ENCODE measurements at regions not wholly inside any gene's neighbourhood (a gene's known extent, or its start where the extent isn't known, plus 50 kb on each side); places are given as distances from the start of the nearest gene placed in this dataset.

DNA sequence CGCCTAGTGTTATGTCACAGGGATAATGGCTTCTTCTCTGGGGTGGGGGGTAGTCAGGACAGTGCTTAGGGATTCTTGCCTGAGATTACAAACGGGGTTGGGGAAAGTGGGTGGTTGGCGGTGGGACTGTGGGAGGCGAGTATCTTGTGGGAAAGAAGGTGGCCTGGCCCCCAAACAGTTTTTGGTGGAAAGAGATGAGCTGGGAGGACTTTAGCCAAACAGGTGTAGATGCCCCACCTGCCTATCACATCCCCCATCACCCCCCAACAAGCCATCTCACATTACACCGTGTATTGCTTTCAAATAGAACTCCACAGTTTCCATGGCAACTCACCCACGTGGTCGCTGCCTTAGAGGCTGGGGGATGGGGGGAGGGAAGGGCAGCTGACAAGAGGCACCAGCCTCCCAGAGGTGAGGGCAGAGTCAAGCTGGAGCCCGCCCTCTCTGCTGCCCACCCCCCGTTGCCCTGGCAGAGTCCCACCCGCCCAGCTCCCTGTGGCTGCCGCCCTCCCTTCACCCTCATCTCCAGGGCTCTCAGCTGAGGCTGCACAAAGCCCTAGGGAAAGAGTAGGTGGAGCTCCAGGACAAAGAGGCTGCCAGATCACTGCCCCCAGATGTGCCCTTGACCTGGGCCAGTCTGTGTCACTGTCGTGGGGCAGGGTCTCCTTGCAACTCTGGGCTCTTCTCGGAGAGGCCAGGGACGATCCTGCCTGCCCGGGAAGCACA lies 98.3 kb downstream of the LRRC74A start:
- peak; percentile 98 for DNase-seq

DNA sequence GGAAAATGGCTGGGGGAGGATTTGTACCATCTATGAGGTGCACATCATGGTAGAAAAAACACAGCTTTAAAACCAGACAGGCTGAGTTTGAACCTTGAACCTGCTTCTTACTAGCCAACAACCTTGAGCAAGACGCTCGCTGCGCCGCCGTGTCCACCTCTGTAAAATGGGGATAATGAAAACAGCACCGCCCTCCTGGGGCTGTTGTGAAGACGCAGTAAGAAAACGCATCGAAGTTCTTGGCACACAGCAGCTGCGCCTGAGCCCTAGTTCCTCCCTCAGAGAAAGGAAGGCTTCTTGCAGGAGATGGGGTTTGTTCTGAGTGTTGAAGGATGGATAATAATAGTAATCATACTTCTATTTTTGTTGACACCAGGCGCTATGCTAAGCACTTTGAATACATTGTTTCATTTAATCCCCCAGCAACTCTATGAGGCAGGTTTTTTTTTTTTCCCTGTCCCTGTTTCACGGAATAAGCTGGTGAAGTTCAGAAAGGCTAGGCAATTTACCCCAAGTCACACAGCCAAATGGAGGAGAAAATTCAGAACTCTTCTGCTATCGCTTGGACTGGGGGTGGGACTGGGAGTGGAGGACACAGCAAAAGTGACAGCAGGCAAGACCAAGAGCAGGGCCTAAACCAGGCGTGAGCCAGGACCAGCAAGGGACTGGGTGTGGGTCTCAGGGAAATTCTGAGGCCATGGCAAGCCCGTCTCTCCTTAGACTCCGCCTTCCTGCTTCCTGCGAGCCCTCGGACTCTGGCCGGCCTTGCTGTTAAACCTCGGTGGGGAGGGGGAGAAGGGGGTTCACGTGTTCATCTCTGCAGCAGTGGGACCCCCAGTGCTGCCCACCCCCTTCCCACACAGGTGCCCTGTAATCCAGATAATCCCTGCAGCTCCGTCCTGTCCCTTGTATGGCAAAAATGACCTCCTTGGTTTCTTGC lies 97.5 kb downstream of the LRRC74A start:
- peak; percentile 60 for DNase-seq

DNA sequence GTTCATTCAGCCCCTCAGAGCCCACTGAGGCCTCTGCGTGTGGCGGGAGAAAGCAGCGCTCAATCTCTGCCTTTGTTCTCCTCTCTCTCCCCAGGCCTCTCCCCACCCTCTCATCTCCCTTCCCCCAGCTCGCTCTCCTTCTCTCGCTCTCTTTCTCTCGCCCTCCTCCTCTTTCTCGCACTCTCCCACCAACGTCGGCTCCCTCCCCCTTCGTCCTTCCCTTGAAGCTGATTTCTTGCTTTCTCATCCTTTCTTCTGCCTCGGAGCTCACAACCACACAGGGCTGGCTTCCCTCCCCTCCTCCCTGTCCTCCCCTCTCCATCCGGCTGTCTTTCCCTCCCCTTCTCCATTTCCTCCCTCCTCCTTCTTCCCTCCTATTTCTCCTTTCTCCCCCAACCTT lies 96.4 kb downstream of the LRRC74A start:
- DNase-seq: no peak

- no peak for DNase-seq
These were observed 95.9 kb downstream of the LRRC74A start for GRCh38 chr14:76922092-76922491.

- DNase-seq: no peak
These were observed 94.8 kb downstream of the LRRC74A start for GRCh38 chr14:76921088-76921399.

GRCh38 chr14:76920331-76921087 lies 94.3 kb downstream of the LRRC74A start:
- peak; percentile 78 for DNase-seq

GRCh38 chr14:76919431-76920330 lies 93.5 kb downstream of the LRRC74A start:
- DNase-seq: peak; percentile 94

Measured in DMS53 (cell line).